BE2C (cell line): ENCODE measurements at regions not wholly inside any gene's neighbourhood (a gene's known extent, or its start where the extent isn't known, plus 50 kb on each side); places are given as distances from the start of the nearest gene placed in this dataset.

Experiments
- DNase-seq: peaks from one replicate; pipeline ENCODE4 v3.0.0-alpha.2; 2020
- H3K27me3 ChIP-seq: fragments of 250-450 bp; sonication (Bioruptor Pico); 2 replicates; pipeline ENCODE4 v1.5.1; 2020; ENCODE audit warnings: mild to moderate bottlenecking
- H3K36me3 ChIP-seq: fragments of 250-450 bp; sonication (Bioruptor Pico); 2 replicates; pipeline ENCODE4 v1.5.1; 2020; ENCODE audit warnings: mild to moderate bottlenecking
- H3K4me1 ChIP-seq: fragments of 250-450 bp; sonication (Bioruptor Pico); 2 replicates; pipeline ENCODE4 v1.5.1; 2020
- H3K4me3 ChIP-seq: 2 replicates; pipeline ENCODE4 v1.5.1; 2011; ENCODE audit warnings: low read depth, low read length
- H3K9me3 ChIP-seq: fragments of 250-450 bp; sonication (Bioruptor Pico); 2 replicates; pipeline ENCODE4 v1.5.1; 2020
- CTCF ChIP-seq: IDR thresholded peaks from 2 replicates; pipeline ENCODE4 v1.5.1; 2012; ENCODE audit warnings: mild to moderate bottlenecking, low read depth, low read length

- no peak for TF ChIP-seq CTCF
- H3K27me3 ChIP-seq: no peaks in the 10 kb centered on the region; the same call in none of the 2 replicates
- H3K36me3 ChIP-seq: no peaks in the 10 kb centered on the region
- no peaks in the 10 kb centered on the region for H3K4me1 ChIP-seq
- DNase-seq: no peak
- H3K9me3 ChIP-seq: no peaks in the 10 kb centered on the region
- no peak overlapping the region for H3K4me3 ChIP-seq
Observed at GRCh38 chr16:58789351-58789750, 55.2 kb upstream of the GOT2 start.
